Activated naive CD4-positive, alpha-beta T cell (primary cell): ENCODE measurements at regions not wholly inside any gene's neighbourhood (a gene's known extent, or its start where the extent isn't known, plus 50 kb on each side); places are given as distances from the start of the nearest gene placed in this dataset.
"Not testable (repeated sequence)": the region's sequence is repeated elsewhere in the genome, so short reads cannot be mapped to it uniquely, and the experiment has no call there.

Source experiments
- DNase-seq, 4 experiments: peaks; one replicate each; lab custom pipeline; 2025; lab: John Stamatoyannopoulos, UW

DNA sequence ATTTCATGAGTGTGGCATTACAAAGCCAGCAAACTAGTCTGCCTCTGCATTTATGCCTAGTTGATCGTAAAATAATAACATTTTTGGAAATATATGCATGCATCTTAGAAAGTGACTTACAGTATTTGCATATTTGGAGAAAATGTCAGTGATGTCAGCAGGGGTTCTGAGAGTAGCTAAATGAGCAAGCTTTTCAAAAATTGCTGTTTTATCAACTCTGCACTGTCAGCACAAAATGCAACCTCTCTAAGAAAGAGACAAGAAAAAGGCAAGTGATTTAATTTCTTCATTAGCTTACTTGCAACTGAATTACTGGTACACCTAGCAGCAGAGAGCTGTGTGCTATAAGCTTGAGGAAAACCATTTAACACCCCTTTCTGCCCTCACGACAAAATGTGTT lies 632.5 kb upstream of the MMS22L start:
- no peak for DNase-seq

- DNase-seq = no peak
Measured at GRCh38 chr6:97917369-97917768, 634.4 kb upstream of the MMS22L start.

GRCh38 chr6:97919046-97919445 lies 636.0 kb upstream of the MMS22L start:
- DNase-seq = no peak

DNA sequence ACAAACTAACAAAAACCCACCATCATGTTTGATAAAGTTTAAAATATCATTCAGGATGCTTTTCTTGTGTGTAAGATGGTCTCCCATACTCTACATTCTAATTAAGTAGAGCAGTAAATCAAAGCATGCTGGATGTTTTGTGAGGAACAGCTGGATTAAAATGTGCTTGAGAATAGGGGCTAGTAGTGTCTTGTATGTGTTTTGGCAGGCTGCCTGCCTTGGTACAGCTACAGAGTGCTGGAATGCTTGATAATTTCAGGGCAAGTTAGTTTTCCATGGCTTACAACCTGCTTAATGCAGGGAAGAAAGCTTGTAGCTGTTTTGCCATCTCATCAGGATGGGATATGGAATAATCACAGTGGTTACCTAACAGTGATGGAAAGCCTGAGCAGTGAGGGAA lies 636.6 kb upstream of the MMS22L start:
- no peak for DNase-seq

GRCh38 chr6:97923249-97923648 lies 640.2 kb upstream of the MMS22L start:
- no peak for DNase-seq

GRCh38 chr6:97925504-97925903 lies 642.5 kb upstream of the MMS22L start:
- no peak for DNase-seq

GRCh38 chr6:97939440-97940168 lies 656.6 kb upstream of the MMS22L start:
- no peak for DNase-seq

GRCh38 chr6:97947841-97948240 lies 664.8 kb upstream of the MMS22L start:
- no peak for DNase-seq

- no peak for DNase-seq
Measured at GRCh38 chr6:97958134-97958533, 675.1 kb upstream of the MMS22L start.

DNA sequence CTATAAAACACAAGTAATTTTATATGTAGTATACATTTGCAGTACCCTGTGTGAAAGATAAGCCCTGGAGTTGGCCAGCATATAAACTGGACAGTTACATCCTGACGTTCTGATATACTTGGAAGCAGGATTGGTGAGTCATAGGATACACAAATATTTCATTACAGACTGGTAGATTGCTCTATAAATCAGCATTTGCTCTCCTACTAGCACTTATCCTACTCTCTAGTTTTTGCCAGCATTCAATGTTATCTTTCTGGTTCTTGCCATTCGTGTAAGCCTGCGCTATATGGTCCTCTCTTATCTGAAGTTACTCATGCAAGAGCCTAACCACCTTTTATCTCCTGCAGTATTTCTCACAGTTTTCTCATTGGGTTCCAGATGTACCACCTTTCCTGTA lies 680.2 kb upstream of the MMS22L start:
- no peak for DNase-seq

GRCh38 chr6:97969065-97969464 lies 686.0 kb upstream of the MMS22L start:
- DNase-seq = no peak

DNA sequence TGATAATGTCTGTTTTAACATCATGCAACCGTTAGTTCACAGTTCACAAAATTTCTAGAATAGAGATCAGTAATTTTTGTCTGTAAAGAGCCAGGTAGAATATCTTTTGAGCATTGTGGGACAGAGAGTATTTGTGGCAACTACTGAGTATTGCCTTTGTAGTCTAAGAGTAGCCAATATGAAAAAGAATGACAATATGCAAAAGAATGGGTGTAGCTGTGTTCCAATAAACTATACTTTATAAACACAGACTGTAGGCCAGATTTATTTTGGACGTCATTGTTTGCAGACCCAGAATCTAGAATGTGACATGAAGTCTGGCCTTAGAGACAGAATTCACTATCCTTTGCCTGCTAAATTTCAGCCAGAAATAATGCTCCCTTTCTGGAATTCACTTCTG lies 694.1 kb upstream of the MMS22L start:
- no peak for DNase-seq

DNA sequence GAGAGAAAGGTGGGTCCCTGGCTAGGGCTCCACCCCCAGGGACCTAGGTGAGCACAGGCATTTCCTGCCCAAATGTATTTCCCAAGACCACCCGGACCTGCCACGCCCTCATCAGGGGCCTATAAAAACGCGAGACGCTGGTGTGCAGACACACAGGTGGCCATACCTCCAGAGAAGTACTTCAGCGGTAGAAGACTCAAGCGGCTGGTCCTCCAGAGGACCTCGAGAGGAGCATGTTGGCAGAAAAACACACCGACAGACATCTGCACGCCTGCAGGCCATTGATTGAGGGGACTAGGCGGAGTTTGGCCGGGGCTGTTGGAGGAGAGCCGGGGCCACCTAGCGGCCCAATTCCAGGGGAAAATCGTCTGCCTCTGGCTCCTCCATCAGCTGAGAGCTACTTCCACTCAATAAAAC lies 695.8 kb upstream of the MMS22L start:
- no peak for DNase-seq

GRCh38 chr6:97979285-97979684 lies 696.3 kb upstream of the MMS22L start:
- not testable (repeated sequence) for DNase-seq

GRCh38 chr6:97989451-97989850 lies 706.4 kb upstream of the MMS22L start:
- DNase-seq = no peak

- DNase-seq = no peak
Measured at GRCh38 chr6:97995158-97995557, 712.1 kb upstream of the MMS22L start.

DNA sequence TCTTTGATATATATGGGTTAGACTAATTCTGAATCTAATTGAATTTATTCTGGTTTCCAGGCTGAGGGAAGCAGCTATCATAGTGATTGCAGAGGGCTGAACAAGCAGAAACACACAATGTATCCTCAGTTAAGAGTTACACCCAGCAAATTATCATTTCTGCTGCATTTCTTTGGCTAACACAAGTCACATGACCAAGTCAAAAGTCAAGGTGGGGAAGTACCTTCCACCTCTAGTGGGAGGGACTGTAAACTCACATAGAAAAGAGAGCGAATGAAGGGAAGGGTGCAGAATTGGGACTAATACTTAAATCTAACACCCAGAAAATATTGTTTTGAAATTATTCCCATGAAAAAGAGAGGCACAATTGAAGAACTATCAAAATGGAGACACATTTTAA lies 719.7 kb upstream of the MMS22L start:
- DNase-seq = no peak

DNA sequence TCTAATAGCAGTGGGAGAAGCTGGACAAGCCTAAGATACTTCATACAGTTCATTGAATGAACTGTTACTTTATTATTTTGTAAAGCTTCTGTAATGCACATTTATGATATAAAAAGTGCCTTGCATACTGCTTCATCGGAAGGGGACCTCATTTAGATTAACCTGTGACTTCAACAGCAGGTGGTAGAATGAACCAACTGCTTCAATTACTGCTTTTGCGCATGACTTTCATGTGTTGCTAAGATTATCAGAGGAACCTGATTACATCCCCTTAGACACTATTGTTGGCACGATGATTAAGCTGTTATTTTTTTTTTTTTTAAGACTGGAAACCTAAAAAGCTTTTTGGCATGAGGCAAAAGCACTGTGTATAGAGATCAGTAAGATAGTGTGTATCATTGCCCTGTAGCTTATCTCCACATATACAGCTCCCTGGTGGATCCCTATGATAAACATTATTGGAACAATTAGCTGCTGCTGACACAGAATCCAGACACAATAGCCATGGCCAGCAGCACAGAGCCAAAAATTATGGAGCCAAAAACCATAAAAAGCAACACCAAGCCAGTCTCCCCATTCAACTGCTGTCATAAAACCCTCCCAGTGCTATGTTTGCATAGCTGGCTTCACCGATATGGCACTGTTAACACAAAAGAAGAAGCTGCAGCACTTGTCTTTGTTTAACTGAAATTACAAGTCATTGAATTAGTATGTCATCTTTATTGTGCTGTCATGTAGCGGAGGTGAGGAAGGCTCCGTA lies 731.6 kb upstream of the MMS22L start:
- DNase-seq = no peak

GRCh38 chr6:98016565-98016964 lies 733.5 kb upstream of the MMS22L start:
- no peak for DNase-seq

DNA sequence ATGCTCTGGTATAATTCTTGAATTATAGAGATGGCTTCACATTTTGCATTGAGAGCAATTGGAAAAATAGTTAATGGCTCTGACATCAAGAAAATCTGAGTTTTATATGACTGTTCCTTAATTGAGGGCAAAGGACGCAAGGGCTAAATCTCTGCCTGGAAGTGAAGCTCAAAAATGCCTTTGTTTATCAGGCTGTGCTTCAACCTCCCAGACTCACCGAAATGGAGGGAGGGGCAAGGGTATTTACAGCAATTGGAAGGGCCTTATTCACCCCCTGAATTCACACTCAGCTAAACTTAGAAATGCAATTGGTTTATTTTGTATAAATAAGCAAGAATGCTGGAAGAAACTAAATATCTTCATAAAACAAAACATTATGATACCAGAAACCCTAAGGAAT lies 737.2 kb upstream of the MMS22L start:
- no peak for DNase-seq

GRCh38 chr6:98024359-98024758 lies 741.3 kb upstream of the MMS22L start:
- no peak for DNase-seq

DNA sequence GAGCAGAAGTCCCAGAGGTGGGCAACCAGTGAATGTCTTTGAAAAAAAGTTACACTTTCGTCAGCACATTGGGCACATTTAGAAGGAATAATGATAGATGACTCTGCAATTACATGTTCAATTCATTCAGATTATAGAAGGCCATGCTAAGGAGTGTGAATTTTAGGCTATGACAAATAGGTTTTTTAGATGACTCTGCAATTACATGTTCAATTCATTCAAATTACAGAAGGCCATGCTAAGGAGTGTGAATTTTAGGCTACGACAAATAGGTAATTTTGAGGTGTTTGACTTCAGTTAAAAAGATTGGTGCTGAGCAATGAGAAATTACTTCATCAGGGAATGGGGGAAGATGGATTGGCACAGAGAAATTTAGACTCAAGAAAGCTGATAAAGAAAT lies 744.9 kb upstream of the MMS22L start:
- no peak for DNase-seq

DNA sequence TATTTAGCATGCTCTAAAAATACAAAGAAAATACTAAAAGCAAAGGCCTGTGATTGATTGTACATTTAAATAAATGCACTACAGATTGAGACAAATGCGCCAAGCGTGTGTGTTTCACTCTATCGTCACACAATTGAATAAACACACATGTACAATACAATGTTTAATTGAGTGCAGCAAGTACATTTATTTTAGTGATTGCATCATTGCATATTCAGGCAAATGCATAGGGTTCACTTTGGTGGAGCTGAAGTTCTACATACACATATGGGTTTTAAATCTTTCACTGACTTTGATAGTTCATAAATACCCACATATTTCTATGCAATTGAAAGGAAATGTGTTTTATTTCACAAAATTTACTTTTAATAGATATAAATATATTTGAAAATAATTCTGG lies 750.6 kb upstream of the MMS22L start:
- DNase-seq = no peak
